Gastrocnemius medialis (tissue), 4 donors: ENCODE measurements at regions not wholly inside any gene's neighbourhood (a gene's known extent, or its start where the extent isn't known, plus 50 kb on each side); places are given as distances from the start of the nearest gene placed in this dataset.
A peak's percentile ranks its signal among the peaks of the same experiment; 100 is the strongest.

Experiments
- ATAC-seq, 2 donors: fragments of 150-250 bp; one replicate each; pipeline ENCODE4 v1.9.1; 2016
- DNase-seq, 2 donors: peaks; one replicate each; pipeline ENCODE4 v3.0.0-alpha.2; 2019
- H3K27ac ChIP-seq, 4 donors: fragments of 200-600 bp; sonication (generic); 1 replicate in 1 of 4; 2 replicates in 3 of 4; pipeline ENCODE4 v1.5.1; 2016 to 2018; ENCODE audit warnings: mild to moderate bottlenecking in 2 of 4, moderate library complexity in 1 of 4
- H3K27me3 ChIP-seq, 3 donors: fragments of 200-600 bp; sonication (generic) in 2 of 3; 1 replicate in 1 of 3; 2 replicates in 2 of 3; pipeline versions ENCODE4 v1.5.1 to v1.6.0; 2016 to 2019; ENCODE audit warnings: mild to moderate bottlenecking in 1 of 3, moderate library complexity in 1 of 3
- H3K36me3 ChIP-seq, 2 donors: fragments of 200-600 bp; sonication (generic) in 1 of 2; one replicate each; pipeline ENCODE4 v1.5.1; 2017 to 2018
- H3K4me1 ChIP-seq, 2 donors: fragments of 200-600 bp; sonication (generic) in 1 of 2; one replicate each; pipeline ENCODE4 v1.5.1; 2016 to 2017; ENCODE audit warnings: mild to moderate bottlenecking in 2 of 2
- H3K4me3 ChIP-seq, 4 donors: fragments of 200-600 bp; sonication (generic) in 3 of 4; 1 replicate in 1 of 4; 2 replicates in 3 of 4; pipeline ENCODE4 v1.5.1; 2016 to 2019; ENCODE audit warnings: mild to moderate bottlenecking in 2 of 4
- H3K9me3 ChIP-seq, 3 donors: fragments of 200-600 bp; sonication (generic) in 2 of 3; 1 replicate in 1 of 3; 2 replicates in 2 of 3; pipeline ENCODE4 v1.5.1; 2016 to 2019
- CTCF ChIP-seq, 5 experiments: fragments of 450-650 bp in 3 of 5; fragments of 200-600 bp in 2 of 5; sonication (generic) in 2 of 5; IDR thresholded peaks in 4 of 5; conservative IDR thresholded peaks in 1 of 5; 1 replicate in 4 of 5; 2 replicates in 1 of 5; pipeline ENCODE4 v1.5.1; 2016 to 2019; ENCODE audit warnings: antibody characterized with exemption in 5 of 5, mild to moderate bottlenecking in 3 of 5, moderate library complexity in 3 of 5
- POLR2A ChIP-seq, 2 donors: fragments of 450-650 bp; IDR thresholded peaks; one replicate each; pipeline ENCODE4 v1.6.1; 2017; ENCODE audit warnings: antibody characterized with exemption in 2 of 2, mild to moderate bottlenecking in 2 of 2, moderate library complexity in 2 of 2
- in situ Hi-C, 4 donors: fragments of 200-750 bp; cut with MboI; loops; one replicate each; pipeline versions ENCODE4 v1.15.0 to v1.8.0; 2017; ENCODE audit warnings: low sequenced_read_pairs in 4 of 4
- intact Hi-C: fragments of 100-400 bp; cut with DNase I; formaldehyde crosslinking; loops from one replicate; pipeline ENCODE4 v1.15.1; 2023; ENCODE audit warnings: low total_unique reads

DNA sequence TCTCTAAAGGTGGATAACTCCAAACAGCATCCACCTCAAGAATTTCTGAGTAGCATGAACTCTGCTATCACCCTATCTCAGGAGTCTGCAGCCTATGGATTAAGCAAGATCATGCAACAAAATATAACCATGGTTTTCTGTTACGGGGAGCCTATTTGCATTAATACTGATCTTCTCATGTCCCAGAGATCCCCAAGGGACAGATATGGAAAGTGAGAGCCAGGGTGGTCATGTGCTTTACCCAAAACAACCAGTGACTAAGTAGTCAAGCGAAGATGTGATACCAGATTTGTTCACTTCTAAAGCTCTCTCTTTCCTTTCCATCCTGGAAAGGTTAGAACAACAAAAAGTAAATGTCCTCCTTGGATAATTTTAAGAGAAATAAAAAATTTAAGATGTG lies 125.1 kb downstream of the PRRX1 start:
- in situ Hi-C loops: no loop called here
- TF ChIP-seq POLR2A (IDR thresholded peaks at IDR 0.05) (no peak), CTCF (IDR thresholded peaks at IDR 0.05 in 4 of 5, conservative IDR thresholded peaks at IDR 0.05 in 1 of 5) (no peak)
- no peak overlapping the region for H3K4me3 ChIP-seq
- no peaks in the 10 kb centered on the region for H3K9me3 ChIP-seq
- DNase-seq: no peak
- peaks cover 3 to 4% of the 10 kb centered on the region in 2 donors for H3K4me1 ChIP-seq
- no peaks in the 10 kb centered on the region for H3K36me3 ChIP-seq
- no peak overlapping the region for H3K27ac ChIP-seq
- no peak for ATAC-seq
- intact Hi-C loops: no loop called here
- no peaks in the 10 kb centered on the region for H3K27me3 ChIP-seq

- Histone ChIP-seq H3K36me3 (no peaks in the 10 kb centered on the region), H3K27ac (no peak overlapping the region), H3K4me3 (no peak overlapping the region), H3K27me3 (no peaks in the 10 kb centered on the region), H3K4me1 (peaks cover 3 to 4% of the 10 kb centered on the region in 2 donors), H3K9me3 (no peaks in the 10 kb centered on the region)
- DNase-seq (no peak), ATAC-seq (no peak)
- no peak for TF ChIP-seq CTCF (IDR thresholded peaks at IDR 0.05 in 4 of 5, conservative IDR thresholded peaks at IDR 0.05 in 1 of 5)
- TF ChIP-seq POLR2A (IDR thresholded peaks at IDR 0.05): no peak
- intact Hi-C loops (no loop called here), in situ Hi-C loops (no loop called here)
These were observed 126.2 kb downstream of the PRRX1 start for GRCh38 chr1:170790175-170790574.

- intact Hi-C loops (no loop called here), in situ Hi-C loops (no loop called here)
- Histone ChIP-seq H3K4me3 (no peak overlapping the region), H3K27ac (no peak overlapping the region), H3K9me3 (no peaks in the 10 kb centered on the region), H3K4me1 (peaks cover 3 to 4% of the 10 kb centered on the region in 2 donors), H3K36me3 (no peaks in the 10 kb centered on the region), H3K27me3 (no peaks in the 10 kb centered on the region)
- peak in 1 of 2 donors; percentile 78 for ATAC-seq
- no peak for DNase-seq
- TF ChIP-seq POLR2A (IDR thresholded peaks at IDR 0.05) (no peak), CTCF (IDR thresholded peaks at IDR 0.05 in 4 of 5, conservative IDR thresholded peaks at IDR 0.05 in 1 of 5) (no peak)
These were observed 126.7 kb downstream of the PRRX1 start for GRCh38 chr1:170790651-170791071.

GRCh38 chr1:170791941-170792340 lies 128.0 kb downstream of the PRRX1 start:
- Histone ChIP-seq H3K27ac (no peak overlapping the region), H3K36me3 (no peaks in the 10 kb centered on the region), H3K4me1 (peaks cover 3 to 4% of the 10 kb centered on the region in 2 donors), H3K4me3 (no peak overlapping the region), H3K9me3 (no peaks in the 10 kb centered on the region), H3K27me3 (no peaks in the 10 kb centered on the region)
- TF ChIP-seq CTCF (IDR thresholded peaks at IDR 0.05 in 4 of 5, conservative IDR thresholded peaks at IDR 0.05 in 1 of 5): no peak
- TF ChIP-seq POLR2A (IDR thresholded peaks at IDR 0.05): no peak
- ATAC-seq (no peak), DNase-seq (no peak)
- in situ Hi-C loops (no loop called here), intact Hi-C loops (no loop called here)

DNA sequence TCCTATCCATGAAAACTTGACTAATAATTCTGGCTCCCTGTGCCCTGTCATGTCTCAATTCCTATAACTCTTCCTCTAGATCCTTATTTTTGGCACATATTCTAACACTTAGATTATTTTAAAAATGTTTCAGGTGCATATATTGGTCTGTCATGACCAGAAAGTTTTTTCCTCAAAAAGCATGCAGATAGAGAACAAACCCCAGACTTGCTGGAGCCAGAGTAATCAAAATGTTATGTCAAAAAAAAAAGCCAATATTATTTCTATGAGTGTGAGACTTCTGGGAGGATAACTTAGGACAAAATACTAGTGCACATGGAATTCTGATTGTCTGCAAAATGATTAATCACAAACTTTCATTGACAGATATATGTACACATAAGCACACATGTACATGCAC lies 135.1 kb upstream of the MROH9 start:
- DNase-seq: no peak
- intact Hi-C loops: no loop called here

More for the DNA sequence above, 135.1 kb upstream of the MROH9 start:
- in situ Hi-C loops: no loop called here
- no peak for ATAC-seq
- no peaks in the 10 kb centered on the region for H3K9me3 ChIP-seq
- no peak overlapping the region for H3K27ac ChIP-seq
- H3K36me3 ChIP-seq: no peaks in the 10 kb centered on the region
- no peak for TF ChIP-seq CTCF (IDR thresholded peaks at IDR 0.05 in 4 of 5, conservative IDR thresholded peaks at IDR 0.05 in 1 of 5)
- no peak for TF ChIP-seq POLR2A (IDR thresholded peaks at IDR 0.05)
- H3K4me3 ChIP-seq: no peak overlapping the region
- no peaks in the 10 kb centered on the region for H3K27me3 ChIP-seq
- no peaks in the 10 kb centered on the region for H3K4me1 ChIP-seq
